ENCODE measurements at regions not wholly inside any gene's neighbourhood (a gene's known extent, or its start where the extent isn't known, plus 50 kb on each side); places are given as distances from the start of the nearest gene placed in this dataset.

GRCh38 chr2:49858113-49858490 lies 703.8 kb upstream of the FSHR start:
- H3K14ac ChIP-seq (ENCODE audit: insufficient read depth, low read length) = no peak overlapping the region
- no peak overlapping the region for H3K27ac Mint-ChIP-seq
- no peaks in the 10 kb centered on the region; the same call in 1 of the 2 replicates for H3K4me1 ChIP-seq (ENCODE audit: insufficient read depth, low read length)
- no peak overlapping the region for H3K23ac ChIP-seq (ENCODE audit: insufficient read length, low read depth, low read length)
- H2AFZ ChIP-seq (ENCODE audit: low read length) = no peak overlapping the region
- H3K23me2 ChIP-seq (ENCODE audit: insufficient read length, low read depth, low read length, poor library complexity, severe bottlenecking) = no peaks in the 10 kb centered on the region
- no peaks in the 10 kb centered on the region for H3K9me3 Mint-ChIP-seq
- no peak overlapping the region for H2BK15ac ChIP-seq (ENCODE audit: low read depth, low read length)
- H3K4me3 Mint-ChIP-seq = no peak overlapping the region
- no peak overlapping the region for H2BK20ac ChIP-seq (ENCODE audit: low read depth, low read length, poor library complexity, severe bottlenecking)
- H3K4me1 Mint-ChIP-seq = no peaks in the 10 kb centered on the region
- no peak overlapping the region for H3K27ac ChIP-seq (ENCODE audit: insufficient read length, low read depth, low read length)
- no peaks in the 10 kb centered on the region for H3K27me3 ChIP-seq (ENCODE audit: insufficient read depth, low read length)
- H3K36me3 Mint-ChIP-seq (ENCODE audit: insufficient read depth in 1 of 3, low read depth in 3 of 3) = no peaks in the 10 kb centered on the region
- H3K79me1 ChIP-seq (ENCODE audit: insufficient read depth, low read depth, low read length, poor library complexity, severe bottlenecking) = no peaks in the 10 kb centered on the region
- H3K79me2 ChIP-seq (ENCODE audit: insufficient read depth, low read length) = no peaks in the 10 kb centered on the region
- no peak overlapping the region for H3K9ac ChIP-seq (ENCODE audit: extremely low read depth, insufficient read length, low read length)
- WGBS (ENCODE audit: extremely low coverage, insufficient read length, low lambda C conversion rate) = no CpG with 5 or more reads among the region's 3 CpGs
- H3K9me3 ChIP-seq (ENCODE audit: control insufficient read depth, low read depth, low read length) = no peaks in the 10 kb centered on the region
- H3K4me2 ChIP-seq (ENCODE audit: insufficient read depth, insufficient read length, low read length) = no peak overlapping the region
- no peak overlapping the region for H4K91ac ChIP-seq (ENCODE audit: insufficient read length, low read depth, low read length)
- no peak for DNase-seq
- H4K20me1 ChIP-seq (ENCODE audit: control insufficient read depth, insufficient read depth, insufficient read length) = no peaks in the 10 kb centered on the region
- H4K8ac ChIP-seq (replicated peaks; ENCODE audit: insufficient read length, low read depth, low read length) = no peak overlapping the region
- H3T11ph ChIP-seq (ENCODE audit: low read length) = no peak overlapping the region
- no peak overlapping the region for H2BK5ac ChIP-seq (ENCODE audit: insufficient read length, low read length)
- no peak overlapping the region for H2AK5ac ChIP-seq (ENCODE audit: insufficient read length, low read length)
- H3K27me3 Mint-ChIP-seq (ENCODE audit: low read depth) = no peaks in the 10 kb centered on the region
- no peak overlapping the region for H3K4ac ChIP-seq (ENCODE audit: low read depth, low read length)
- H3K56ac ChIP-seq (ENCODE audit: insufficient read length, low read depth, low read length) = no peak overlapping the region
- H2BK12ac ChIP-seq (ENCODE audit: insufficient read length, low read depth, low read length) = no peak overlapping the region
- no peak overlapping the region for H3K18ac ChIP-seq (ENCODE audit: insufficient read length, low read depth, low read length)
- TF ChIP-seq CTCF (conservative IDR thresholded peaks at IDR 0.05) = no peak
- no peak overlapping the region for H2BK120ac ChIP-seq (ENCODE audit: low read depth, low read length, poor library complexity, severe bottlenecking)
- no peak overlapping the region for H4K5ac ChIP-seq (ENCODE audit: insufficient read length, low read depth, low read length)
